Activated CD4-positive, alpha-beta T cell treated with anti-CD3 and anti-CD28 coated beads, Interleukin-10, Interleukin-2, amounts not matched to agents 100 ng/mL and 50 ng/mL, durations not matched to agents 16 hours and 8 hours (primary cell): ENCODE measurements at regions not wholly inside any gene's neighbourhood (a gene's known extent, or its start where the extent isn't known, plus 50 kb on each side); places are given as distances from the start of the nearest gene placed in this dataset.
A peak's percentile ranks its signal among the peaks of the same experiment; 100 is the strongest.
"Not testable (repeated sequence)": the region's sequence is repeated elsewhere in the genome, so short reads cannot be mapped to it uniquely, and the experiment has no call there.

Experiments
- DNase-seq: peaks from one replicate; pipeline ENCODE4 v3.0.0-alpha.2; 2020

- DNase-seq, result no peak
Observed at GRCh38 chr6:25192590-25193459, 86.3 kb upstream of the CARMIL1 start.

- DNase-seq, result no peak
Observed at GRCh38 chr6:25193460-25194171, 85.6 kb upstream of the CARMIL1 start.

- no peak for DNase-seq
Observed at GRCh38 chr6:25194172-25194678, 84.9 kb upstream of the CARMIL1 start.

GRCh38 chr6:25196464-25196863, 82.7 kb upstream of the CARMIL1 start:
- no peak for DNase-seq

- DNase-seq, result no peak
Observed at GRCh38 chr6:25197111-25197510, 82.1 kb upstream of the CARMIL1 start.

GRCh38 chr6:25199544-25199943, 79.6 kb upstream of the CARMIL1 start:
- no peak for DNase-seq

GRCh38 chr6:25202504-25202903, 76.7 kb upstream of the CARMIL1 start:
- DNase-seq, result no peak

- DNase-seq, result no peak
Observed at GRCh38 chr6:25205629-25206028, 73.5 kb upstream of the CARMIL1 start.

- not testable (repeated sequence) for DNase-seq
Observed at GRCh38 chr6:25207453-25208155, 71.6 kb upstream of the CARMIL1 start.

- no peak for DNase-seq
Observed at GRCh38 chr6:25215881-25216280, 63.3 kb upstream of the CARMIL1 start.

GRCh38 chr6:25217302-25217701, 61.9 kb upstream of the CARMIL1 start:
- DNase-seq, result no peak

- DNase-seq, result no peak
Observed at GRCh38 chr6:25217829-25218228, 61.3 kb upstream of the CARMIL1 start.

GRCh38 chr6:25218346-25218745, 60.8 kb upstream of the CARMIL1 start:
- DNase-seq, result no peak

- no peak for DNase-seq
Observed at GRCh38 chr6:25219216-25219916, 59.8 kb upstream of the CARMIL1 start.

GRCh38 chr6:25219917-25220278, 59.3 kb upstream of the CARMIL1 start:
- DNase-seq, result no peak

GRCh38 chr6:25220857-25221256, 58.3 kb upstream of the CARMIL1 start:
- DNase-seq, result no peak

GRCh38 chr6:25222006-25222678, 57.0 kb upstream of the CARMIL1 start:
- DNase-seq, result no peak

GRCh38 chr6:25223490-25223991, 55.6 kb upstream of the CARMIL1 start:
- peak; percentile 75 for DNase-seq

GRCh38 chr6:25224242-25224641, 54.9 kb upstream of the CARMIL1 start:
- DNase-seq, result no peak

GRCh38 chr6:25227854-25228253, 51.3 kb upstream of the CARMIL1 start:
- no peak for DNase-seq
